GM12874 (cell line): ENCODE measurements at regions not wholly inside any gene's neighbourhood (a gene's known extent, or its start where the extent isn't known, plus 50 kb on each side); places are given as distances from the start of the nearest gene placed in this dataset.

ENCODE experiments used
- TF ChIP-seq, protein P1 (sequence below): IDR thresholded peaks from 2 replicates; pipeline ENCODE4 v1.5.1; 2011; ENCODE audit warnings: low read depth, mild to moderate bottlenecking, control low read depth, low read length, moderate library complexity; ENCODE audit not compliant: insufficient read depth

DNA sequence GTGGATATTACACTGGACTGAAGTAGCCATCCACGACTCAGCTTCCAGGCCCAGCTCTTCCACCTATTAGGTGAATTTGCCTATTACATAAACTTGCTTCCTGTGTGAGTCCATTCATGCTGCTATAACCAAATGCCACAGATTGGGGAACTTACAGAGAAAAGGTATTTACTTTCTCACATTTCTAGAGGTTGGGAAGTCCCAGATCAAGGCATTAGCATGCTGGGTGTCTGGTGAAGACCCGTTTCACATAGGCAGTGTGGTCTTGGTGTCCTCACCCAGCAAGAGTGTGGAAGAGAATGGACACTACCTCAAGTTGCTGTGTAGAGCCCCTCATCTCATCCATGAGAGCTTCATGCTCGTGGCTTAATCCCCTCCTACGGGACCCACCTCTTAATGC, 282.6 kb downstream of the IRX1 start:
- TF ChIP-seq, protein P1, sequence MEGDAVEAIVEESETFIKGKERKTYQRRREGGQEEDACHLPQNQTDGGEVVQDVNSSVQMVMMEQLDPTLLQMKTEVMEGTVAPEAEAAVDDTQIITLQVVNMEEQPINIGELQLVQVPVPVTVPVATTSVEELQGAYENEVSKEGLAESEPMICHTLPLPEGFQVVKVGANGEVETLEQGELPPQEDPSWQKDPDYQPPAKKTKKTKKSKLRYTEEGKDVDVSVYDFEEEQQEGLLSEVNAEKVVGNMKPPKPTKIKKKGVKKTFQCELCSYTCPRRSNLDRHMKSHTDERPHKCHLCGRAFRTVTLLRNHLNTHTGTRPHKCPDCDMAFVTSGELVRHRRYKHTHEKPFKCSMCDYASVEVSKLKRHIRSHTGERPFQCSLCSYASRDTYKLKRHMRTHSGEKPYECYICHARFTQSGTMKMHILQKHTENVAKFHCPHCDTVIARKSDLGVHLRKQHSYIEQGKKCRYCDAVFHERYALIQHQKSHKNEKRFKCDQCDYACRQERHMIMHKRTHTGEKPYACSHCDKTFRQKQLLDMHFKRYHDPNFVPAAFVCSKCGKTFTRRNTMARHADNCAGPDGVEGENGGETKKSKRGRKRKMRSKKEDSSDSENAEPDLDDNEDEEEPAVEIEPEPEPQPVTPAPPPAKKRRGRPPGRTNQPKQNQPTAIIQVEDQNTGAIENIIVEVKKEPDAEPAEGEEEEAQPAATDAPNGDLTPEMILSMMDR = no peak

DNA sequence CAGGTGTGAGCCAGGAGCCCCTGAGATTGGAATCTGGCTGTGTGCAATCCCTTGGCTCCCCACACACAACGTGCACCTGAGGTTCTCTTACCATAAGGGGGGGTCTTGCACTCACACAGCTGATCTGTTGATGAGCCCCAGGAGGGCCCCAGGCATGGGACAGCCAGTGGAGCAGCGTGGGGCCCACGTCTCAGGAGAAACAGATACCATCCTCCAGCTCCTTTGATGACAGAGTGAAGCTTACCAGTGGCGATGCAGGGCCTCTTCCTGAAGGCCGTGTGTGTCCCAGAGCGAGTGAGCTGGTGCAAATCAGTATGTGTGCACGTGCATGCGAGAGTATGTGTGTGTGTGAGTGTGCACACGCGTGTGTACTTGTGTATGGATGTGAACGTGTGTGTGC, 287.4 kb downstream of the IRX1 start:
- TF ChIP-seq, protein P1 = no peak

DNA sequence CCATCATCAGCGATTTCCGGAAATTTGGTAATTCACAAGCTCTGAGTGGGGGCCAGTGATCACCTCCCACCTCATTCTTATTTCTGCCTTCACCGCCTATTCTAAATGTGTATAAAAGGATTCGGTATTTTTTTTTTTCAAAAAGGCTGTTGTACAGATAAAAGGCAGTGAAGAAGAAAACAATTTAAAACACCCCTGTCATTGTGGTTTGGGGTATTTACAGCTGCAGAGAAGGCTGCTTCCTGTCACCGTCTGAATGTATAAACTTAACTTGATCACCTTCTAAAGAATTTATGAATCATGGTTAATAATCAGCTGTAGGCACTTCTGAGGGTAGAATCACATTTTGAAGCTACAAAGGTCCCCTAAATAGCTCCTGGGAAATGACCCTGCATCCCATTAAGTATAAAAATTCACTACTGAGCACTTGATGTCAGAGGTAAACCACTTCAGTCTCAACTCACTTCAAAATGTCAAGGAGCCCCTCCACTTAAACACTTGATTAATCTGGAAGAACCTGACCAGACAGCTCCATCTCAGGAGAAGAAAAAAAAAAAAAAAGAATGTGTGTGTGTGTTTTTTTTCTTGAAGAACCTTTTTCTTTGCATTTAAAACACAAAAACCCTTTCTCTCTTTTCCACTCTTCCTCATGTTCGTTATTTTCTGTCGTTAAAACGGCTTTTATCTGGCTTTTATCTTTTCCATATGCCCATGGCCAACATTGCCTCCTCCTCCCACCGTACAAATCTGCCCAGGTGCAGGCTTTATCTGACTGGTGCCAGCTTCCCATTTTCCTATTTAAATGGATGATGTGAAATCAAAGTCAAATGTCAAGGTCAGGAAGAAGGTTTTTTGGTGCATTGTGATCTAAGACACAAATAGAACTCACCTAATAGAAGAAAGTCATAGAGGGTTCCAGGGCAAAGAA, 291.2 kb downstream of the IRX1 start:
- TF ChIP-seq, protein P1 = no peak

DNA sequence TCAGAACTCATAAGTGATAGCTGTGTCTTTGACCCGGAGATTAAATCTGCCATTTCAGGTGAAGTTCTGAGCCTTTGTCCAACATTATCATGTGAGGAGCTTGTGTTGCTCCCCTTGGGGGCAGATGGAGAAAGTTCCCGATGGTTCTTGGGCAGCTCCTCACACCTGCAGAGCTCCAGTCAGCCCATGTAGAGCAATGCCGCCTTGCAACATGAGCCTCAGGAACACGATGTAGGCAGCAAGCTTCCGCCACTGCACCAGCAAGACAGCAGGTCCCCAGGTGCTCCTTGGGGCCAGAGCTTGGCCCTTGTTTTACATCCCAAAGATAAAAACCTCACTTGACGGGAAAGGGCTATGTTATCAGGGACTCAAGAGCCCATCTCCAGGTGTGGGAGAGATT, 292.7 kb downstream of the IRX1 start:
- TF ChIP-seq, protein P1 = no peak

DNA sequence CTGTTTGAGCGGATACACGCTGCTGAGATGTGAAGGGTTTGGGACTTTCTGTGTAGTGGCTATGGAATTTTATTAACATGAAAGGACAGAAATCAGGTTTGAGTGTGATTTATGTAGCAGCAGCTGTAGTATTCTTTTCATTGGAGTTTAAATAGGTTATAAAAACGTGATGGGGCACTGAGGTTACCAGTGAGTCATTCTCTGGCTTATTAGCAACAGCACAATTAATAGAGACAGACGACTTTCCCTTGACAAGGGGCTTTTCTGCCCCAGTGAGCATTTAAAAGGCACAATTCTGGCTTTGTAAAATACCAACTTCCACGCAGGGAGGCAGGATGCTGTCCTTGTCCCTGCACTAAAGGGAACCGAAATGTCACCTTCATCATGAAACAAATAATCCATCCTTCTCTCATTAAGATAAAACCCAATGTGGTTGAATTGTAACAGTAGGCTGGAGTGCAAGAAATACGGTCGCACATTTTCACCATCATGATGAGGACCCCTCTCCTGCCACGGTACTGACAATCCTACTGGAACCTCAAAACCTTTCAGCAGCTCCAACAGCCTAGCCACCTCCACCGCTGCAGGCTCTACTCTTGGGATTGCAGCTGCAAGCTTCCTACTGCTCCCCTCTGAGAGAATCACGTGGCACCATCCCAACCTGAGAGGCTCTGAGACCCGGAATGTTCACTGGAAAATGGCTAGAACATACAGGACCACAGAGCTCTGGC, 293.9 kb downstream of the IRX1 start:
- TF ChIP-seq, protein P1 = no peak

DNA sequence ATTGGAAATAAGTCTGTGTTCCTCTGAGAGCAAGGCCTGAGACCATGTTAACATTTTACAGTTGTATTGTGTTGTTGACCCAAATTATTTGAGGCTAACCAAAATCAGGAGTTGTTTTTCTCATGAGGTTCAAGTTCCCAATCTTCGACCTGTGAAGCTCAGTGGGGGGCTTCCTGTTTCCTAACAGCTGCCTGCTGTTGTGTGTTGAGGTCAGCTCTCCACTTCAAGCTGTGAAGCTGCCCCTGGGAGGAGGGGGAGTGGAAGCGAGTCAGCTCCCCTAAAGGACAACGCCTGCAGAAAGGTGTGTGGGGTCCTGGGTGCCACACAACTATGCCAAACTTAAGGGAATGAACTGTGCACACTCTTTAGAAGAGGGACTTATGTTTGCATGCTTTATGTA, 295.5 kb downstream of the IRX1 start:
- TF ChIP-seq, protein P1 = no peak

DNA sequence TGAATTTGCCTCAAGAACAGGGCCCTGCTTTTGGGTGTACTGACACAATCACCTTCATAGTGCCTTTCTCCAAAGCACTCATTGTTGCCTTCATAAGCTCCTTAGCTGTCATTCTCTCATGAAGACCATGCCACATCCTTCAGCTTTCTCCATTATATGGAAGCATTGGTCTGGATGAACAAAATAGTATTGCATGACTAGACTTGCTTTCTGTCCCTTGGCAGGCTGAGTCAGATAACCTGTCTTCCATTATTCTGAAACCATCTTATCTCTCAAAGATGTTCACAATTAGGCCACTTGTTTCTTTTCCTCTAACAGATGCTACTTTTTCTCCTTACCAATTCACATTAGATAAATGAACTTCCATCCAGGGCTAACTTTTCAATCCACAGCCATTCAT, 297.9 kb downstream of the IRX1 start:
- TF ChIP-seq, protein P1 = no peak
